ENCODE measurements at regions not wholly inside any gene's neighbourhood (a gene's known extent, or its start where the extent isn't known, plus 50 kb on each side); places are given as distances from the start of the nearest gene placed in this dataset.
"Not testable (repeated sequence)": the region's sequence is repeated elsewhere in the genome, so short reads cannot be mapped to it uniquely, and the experiment has no call there.

- no peak for TF ChIP-seq CTCF (IDR thresholded peaks at IDR 0.05; ENCODE audit: insufficient read depth, low read depth, low read length, missing control alignments)
- no peak overlapping the region for H3K4me3 ChIP-seq (ENCODE audit: low read depth, low read length)
- DNase-seq (ENCODE audit: low read depth) = no peak
These were observed 139.0 kb upstream of the FZD8 start for GRCh38 chr10:35780970-35781642.

- H3K4me3 ChIP-seq (ENCODE audit: low read depth, low read length) = no peak overlapping the region
- no peak for TF ChIP-seq CTCF (IDR thresholded peaks at IDR 0.05; ENCODE audit: insufficient read depth, low read depth, low read length, missing control alignments)
- DNase-seq (ENCODE audit: low read depth) = no peak
These were observed 136.2 kb upstream of the FZD8 start for GRCh38 chr10:35778306-35778705.

- DNase-seq (ENCODE audit: low read depth); H3K4me3 ChIP-seq (ENCODE audit: low read depth, low read length): not testable (repeated sequence)
These were observed 134.5 kb upstream of the FZD8 start for GRCh38 chr10:35776557-35776956.

GRCh38 chr10:35774109-35774508, 132.0 kb upstream of the FZD8 start:
- DNase-seq (ENCODE audit: low read depth) = no peak
- TF ChIP-seq CTCF (IDR thresholded peaks at IDR 0.05; ENCODE audit: insufficient read depth, low read depth, low read length, missing control alignments) = no peak
- H3K4me3 ChIP-seq (ENCODE audit: low read depth, low read length) = no peak overlapping the region

- DNase-seq (ENCODE audit: low read depth) = no peak
- H3K4me3 ChIP-seq (ENCODE audit: low read depth, low read length) = no peak overlapping the region
- no peak for TF ChIP-seq CTCF (IDR thresholded peaks at IDR 0.05; ENCODE audit: insufficient read depth, low read depth, low read length, missing control alignments)
These were observed 128.8 kb upstream of the FZD8 start for GRCh38 chr10:35770817-35771355.

- H3K4me3 ChIP-seq (ENCODE audit: low read depth, low read length) = no peak overlapping the region
- no peak for TF ChIP-seq CTCF (IDR thresholded peaks at IDR 0.05; ENCODE audit: insufficient read depth, low read depth, low read length, missing control alignments)
- DNase-seq (ENCODE audit: low read depth) = no peak
These were observed 127.7 kb upstream of the FZD8 start for GRCh38 chr10:35769795-35770194.

- DNase-seq (ENCODE audit: low read depth) = no peak
- no peak overlapping the region for H3K4me3 ChIP-seq (ENCODE audit: low read depth, low read length)
- TF ChIP-seq CTCF (IDR thresholded peaks at IDR 0.05; ENCODE audit: insufficient read depth, low read depth, low read length, missing control alignments) = no peak
These were observed 126.6 kb upstream of the FZD8 start for GRCh38 chr10:35768731-35769130.
